ENCODE measurements at regions not wholly inside any gene's neighbourhood (a gene's known extent, or its start where the extent isn't known, plus 50 kb on each side); places are given as distances from the start of the nearest gene placed in this dataset.

DNA sequence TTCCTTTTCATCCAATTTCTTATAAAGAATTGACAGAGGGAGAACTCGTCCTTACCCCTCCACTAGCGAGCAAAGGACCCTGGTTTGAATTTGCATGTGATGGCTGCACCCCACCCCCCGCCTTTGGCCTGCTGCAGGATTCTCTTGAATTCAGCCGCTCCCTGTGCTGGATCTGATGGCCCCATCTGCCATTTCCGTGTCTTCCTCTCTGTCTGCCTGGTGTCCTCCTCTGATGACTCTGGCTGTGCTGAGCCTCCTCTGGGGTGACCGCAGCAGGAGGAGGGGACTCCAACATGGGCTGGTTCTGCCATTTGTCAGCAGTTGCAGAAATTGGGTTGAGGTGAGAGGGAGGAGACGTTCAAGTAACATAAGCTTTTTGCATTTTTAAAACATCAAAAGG is 188.8 kb downstream of the DLL1 start:
- TF ChIP-seq, protein P1, sequence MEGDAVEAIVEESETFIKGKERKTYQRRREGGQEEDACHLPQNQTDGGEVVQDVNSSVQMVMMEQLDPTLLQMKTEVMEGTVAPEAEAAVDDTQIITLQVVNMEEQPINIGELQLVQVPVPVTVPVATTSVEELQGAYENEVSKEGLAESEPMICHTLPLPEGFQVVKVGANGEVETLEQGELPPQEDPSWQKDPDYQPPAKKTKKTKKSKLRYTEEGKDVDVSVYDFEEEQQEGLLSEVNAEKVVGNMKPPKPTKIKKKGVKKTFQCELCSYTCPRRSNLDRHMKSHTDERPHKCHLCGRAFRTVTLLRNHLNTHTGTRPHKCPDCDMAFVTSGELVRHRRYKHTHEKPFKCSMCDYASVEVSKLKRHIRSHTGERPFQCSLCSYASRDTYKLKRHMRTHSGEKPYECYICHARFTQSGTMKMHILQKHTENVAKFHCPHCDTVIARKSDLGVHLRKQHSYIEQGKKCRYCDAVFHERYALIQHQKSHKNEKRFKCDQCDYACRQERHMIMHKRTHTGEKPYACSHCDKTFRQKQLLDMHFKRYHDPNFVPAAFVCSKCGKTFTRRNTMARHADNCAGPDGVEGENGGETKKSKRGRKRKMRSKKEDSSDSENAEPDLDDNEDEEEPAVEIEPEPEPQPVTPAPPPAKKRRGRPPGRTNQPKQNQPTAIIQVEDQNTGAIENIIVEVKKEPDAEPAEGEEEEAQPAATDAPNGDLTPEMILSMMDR (IDR thresholded peaks at IDR 0.05) = no peak
- TF ChIP-seq, protein P2, sequence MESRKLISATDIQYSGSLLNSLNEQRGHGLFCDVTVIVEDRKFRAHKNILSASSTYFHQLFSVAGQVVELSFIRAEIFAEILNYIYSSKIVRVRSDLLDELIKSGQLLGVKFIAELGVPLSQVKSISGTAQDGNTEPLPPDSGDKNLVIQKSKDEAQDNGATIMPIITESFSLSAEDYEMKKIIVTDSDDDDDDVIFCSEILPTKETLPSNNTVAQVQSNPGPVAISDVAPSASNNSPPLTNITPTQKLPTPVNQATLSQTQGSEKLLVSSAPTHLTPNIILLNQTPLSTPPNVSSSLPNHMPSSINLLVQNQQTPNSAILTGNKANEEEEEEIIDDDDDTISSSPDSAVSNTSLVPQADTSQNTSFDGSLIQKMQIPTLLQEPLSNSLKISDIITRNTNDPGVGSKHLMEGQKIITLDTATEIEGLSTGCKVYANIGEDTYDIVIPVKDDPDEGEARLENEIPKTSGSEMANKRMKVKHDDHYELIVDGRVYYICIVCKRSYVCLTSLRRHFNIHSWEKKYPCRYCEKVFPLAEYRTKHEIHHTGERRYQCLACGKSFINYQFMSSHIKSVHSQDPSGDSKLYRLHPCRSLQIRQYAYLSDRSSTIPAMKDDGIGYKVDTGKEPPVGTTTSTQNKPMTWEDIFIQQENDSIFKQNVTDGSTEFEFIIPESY (IDR thresholded peaks at IDR 0.05; ENCODE audit: borderline replicate concordance, low read depth) = no peak
- TF ChIP-seq RAD21 (IDR thresholded peaks at IDR 0.05; ENCODE audit: low read length) (no peak), POLR2AphosphoS5 (IDR thresholded peaks at IDR 0.05; ENCODE audit: low read depth, low read length) (no peak), SIN3A (IDR thresholded peaks at IDR 0.05; ENCODE audit: borderline replicate concordance, low read depth, low read length) (no peak), FOXM1 (IDR thresholded peaks at IDR 0.05; ENCODE audit: low read depth) (no peak)

Measured in SK-N-SH (cell line).